ENCODE measurements at regions not wholly inside any gene's neighbourhood (a gene's known extent, or its start where the extent isn't known, plus 50 kb on each side); places are given as distances from the start of the nearest gene placed in this dataset.
A peak's percentile ranks its signal among the peaks of the same experiment; 100 is the strongest.
"Not testable (repeated sequence)": the region's sequence is repeated elsewhere in the genome, so short reads cannot be mapped to it uniquely, and the experiment has no call there.

- no peaks in the 10 kb centered on the region for H3K27me3 ChIP-seq (ENCODE audit: control insufficient read depth, insufficient read depth, low read length)
- H3K36me3 ChIP-seq (ENCODE audit: control insufficient read depth, insufficient read depth, low read length): no peaks in the 10 kb centered on the region
- H3K9me3 ChIP-seq (replicated peaks; ENCODE audit: control insufficient read depth, low read depth, low read length): no peaks in the 10 kb centered on the region
- H3K4me3 ChIP-seq (ENCODE audit: low read length): no peak overlapping the region
- WGBS (ENCODE audit: insufficient coverage): no CpG with 5 or more reads among the region's 1 CpG
- H3K27ac ChIP-seq (ENCODE audit: low read length): no peak overlapping the region
- no peak for DNase-seq
- H3K4me1 ChIP-seq (ENCODE audit: control insufficient read depth, insufficient read depth, low read length): peaks cover 5% of the 10 kb centered on the region
Observed at GRCh38 chr7:91573405-91573804, 307.1 kb downstream of the MTERF1 start.

GRCh38 chr7:91576459-91576858, 304.0 kb downstream of the MTERF1 start:
- H3K9me3 ChIP-seq (replicated peaks; ENCODE audit: control insufficient read depth, low read depth, low read length); DNase-seq; H3K4me1 ChIP-seq (ENCODE audit: control insufficient read depth, insufficient read depth, low read length); H3K4me3 ChIP-seq (ENCODE audit: low read length); H3K27me3 ChIP-seq (ENCODE audit: control insufficient read depth, insufficient read depth, low read length); H3K36me3 ChIP-seq (ENCODE audit: control insufficient read depth, insufficient read depth, low read length); H3K27ac ChIP-seq (ENCODE audit: low read length): not testable (repeated sequence)
- no CpG with 5 or more reads among the region's 2 CpGs for WGBS (ENCODE audit: insufficient coverage)

- Histone ChIP-seq H3K9me3 (replicated peaks; ENCODE audit: control insufficient read depth, low read depth, low read length) (no peaks in the 10 kb centered on the region), H3K27ac (ENCODE audit: low read length) (no peak overlapping the region), H3K4me3 (ENCODE audit: low read length) (no peak overlapping the region), H3K27me3 (ENCODE audit: control insufficient read depth, insufficient read depth, low read length) (no peaks in the 10 kb centered on the region), H3K4me1 (ENCODE audit: control insufficient read depth, insufficient read depth, low read length) (no peaks in the 10 kb centered on the region), H3K36me3 (ENCODE audit: control insufficient read depth, insufficient read depth, low read length) (no peaks in the 10 kb centered on the region)
- WGBS (ENCODE audit: insufficient coverage): 100% methylated on average over 1 of the region's 9 CpGs
- DNase-seq: no peak
Observed at GRCh38 chr7:91579837-91580236, 300.7 kb downstream of the MTERF1 start.

- WGBS (ENCODE audit: insufficient coverage): 94% methylated on average over 6 of the region's 15 CpGs
- H3K4me3 ChIP-seq (ENCODE audit: low read length): no peak overlapping the region
- no peaks in the 10 kb centered on the region for H3K36me3 ChIP-seq (ENCODE audit: control insufficient read depth, insufficient read depth, low read length)
Observed at GRCh38 chr7:91582799-91583477, 297.6 kb downstream of the MTERF1 start.

GRCh38 chr7:91596287-91596686, 284.2 kb downstream of the MTERF1 start:
- Histone ChIP-seq H3K9me3 (replicated peaks; ENCODE audit: control insufficient read depth, low read depth, low read length) (no peaks in the 10 kb centered on the region), H3K4me1 (ENCODE audit: control insufficient read depth, insufficient read depth, low read length) (no peaks in the 10 kb centered on the region), H3K4me3 (ENCODE audit: low read length) (no peak overlapping the region), H3K27me3 (ENCODE audit: control insufficient read depth, insufficient read depth, low read length) (no peaks in the 10 kb centered on the region), H3K36me3 (ENCODE audit: control insufficient read depth, insufficient read depth, low read length) (no peaks in the 10 kb centered on the region), H3K27ac (ENCODE audit: low read length) (no peak overlapping the region)
- no CpG with 5 or more reads among the region's 2 CpGs for WGBS (ENCODE audit: insufficient coverage)
- no peak for DNase-seq

More at GRCh38 chr7:91582799-91583477, 297.6 kb downstream of the MTERF1 start:
- no peak for DNase-seq
- Histone ChIP-seq H3K4me1 (ENCODE audit: control insufficient read depth, insufficient read depth, low read length) (no peaks in the 10 kb centered on the region), H3K27ac (ENCODE audit: low read length) (no peak overlapping the region), H3K9me3 (replicated peaks; ENCODE audit: control insufficient read depth, low read depth, low read length) (no peaks in the 10 kb centered on the region), H3K27me3 (ENCODE audit: control insufficient read depth, insufficient read depth, low read length) (no peaks in the 10 kb centered on the region)

GRCh38 chr7:91598791-91599190, 281.7 kb downstream of the MTERF1 start:
- WGBS (ENCODE audit: insufficient coverage): no CpG with 5 or more reads among the region's 1 CpG
- Histone ChIP-seq H3K27me3 (ENCODE audit: control insufficient read depth, insufficient read depth, low read length) (no peaks in the 10 kb centered on the region), H3K4me1 (ENCODE audit: control insufficient read depth, insufficient read depth, low read length) (no peaks in the 10 kb centered on the region), H3K9me3 (replicated peaks; ENCODE audit: control insufficient read depth, low read depth, low read length) (no peaks in the 10 kb centered on the region), H3K27ac (ENCODE audit: low read length) (no peak overlapping the region), H3K4me3 (ENCODE audit: low read length) (no peak overlapping the region), H3K36me3 (ENCODE audit: control insufficient read depth, insufficient read depth, low read length) (no peaks in the 10 kb centered on the region)
- no peak for DNase-seq

GRCh38 chr7:91600112-91600511, 280.4 kb downstream of the MTERF1 start:
- DNase-seq: no peak
- Histone ChIP-seq H3K9me3 (replicated peaks; ENCODE audit: control insufficient read depth, low read depth, low read length) (no peaks in the 10 kb centered on the region), H3K36me3 (ENCODE audit: control insufficient read depth, insufficient read depth, low read length) (no peaks in the 10 kb centered on the region), H3K4me1 (ENCODE audit: control insufficient read depth, insufficient read depth, low read length) (no peaks in the 10 kb centered on the region), H3K4me3 (ENCODE audit: low read length) (no peak overlapping the region), H3K27me3 (ENCODE audit: control insufficient read depth, insufficient read depth, low read length) (no peaks in the 10 kb centered on the region), H3K27ac (ENCODE audit: low read length) (no peak overlapping the region)

- H3K36me3 ChIP-seq (ENCODE audit: control insufficient read depth, insufficient read depth, low read length): no peaks in the 10 kb centered on the region
- 100% methylated on average over 1 of the region's 3 CpGs for WGBS (ENCODE audit: insufficient coverage)
- no peak overlapping the region for H3K27ac ChIP-seq (ENCODE audit: low read length)
- H3K27me3 ChIP-seq (ENCODE audit: control insufficient read depth, insufficient read depth, low read length): no peaks in the 10 kb centered on the region
- no peaks in the 10 kb centered on the region for H3K4me1 ChIP-seq (ENCODE audit: control insufficient read depth, insufficient read depth, low read length)
- H3K9me3 ChIP-seq (replicated peaks; ENCODE audit: control insufficient read depth, low read depth, low read length): no peaks in the 10 kb centered on the region
- DNase-seq: no peak
- no peak overlapping the region for H3K4me3 ChIP-seq (ENCODE audit: low read length)
Observed at GRCh38 chr7:91603707-91604106, 276.8 kb downstream of the MTERF1 start.

- H3K9me3 ChIP-seq (replicated peaks; ENCODE audit: control insufficient read depth, low read depth, low read length): no peaks in the 10 kb centered on the region
- no peak overlapping the region for H3K27ac ChIP-seq (ENCODE audit: low read length)
- peak; percentile 69 for DNase-seq
- H3K4me3 ChIP-seq (ENCODE audit: low read length): no peak overlapping the region
- no peaks in the 10 kb centered on the region for H3K27me3 ChIP-seq (ENCODE audit: control insufficient read depth, insufficient read depth, low read length)
- no peaks in the 10 kb centered on the region for H3K4me1 ChIP-seq (ENCODE audit: control insufficient read depth, insufficient read depth, low read length)
- no CpG with 5 or more reads among the region's 2 CpGs for WGBS (ENCODE audit: insufficient coverage)
- no peaks in the 10 kb centered on the region for H3K36me3 ChIP-seq (ENCODE audit: control insufficient read depth, insufficient read depth, low read length)
Observed at GRCh38 chr7:91608606-91609005, 271.9 kb downstream of the MTERF1 start.

- Histone ChIP-seq H3K4me1 (ENCODE audit: control insufficient read depth, insufficient read depth, low read length) (no peaks in the 10 kb centered on the region), H3K4me3 (ENCODE audit: low read length) (no peak overlapping the region), H3K36me3 (ENCODE audit: control insufficient read depth, insufficient read depth, low read length) (no peaks in the 10 kb centered on the region), H3K27me3 (ENCODE audit: control insufficient read depth, insufficient read depth, low read length) (no peaks in the 10 kb centered on the region), H3K27ac (ENCODE audit: low read length) (no peak overlapping the region), H3K9me3 (replicated peaks; ENCODE audit: control insufficient read depth, low read depth, low read length) (no peaks in the 10 kb centered on the region)
- DNase-seq: peak; percentile 39
Observed at GRCh38 chr7:91609525-91609924, 271.0 kb downstream of the MTERF1 start.

GRCh38 chr7:91614431-91614830, 266.1 kb downstream of the MTERF1 start:
- no CpG with 5 or more reads among the region's 4 CpGs for WGBS (ENCODE audit: insufficient coverage)
- H3K9me3 ChIP-seq (replicated peaks; ENCODE audit: control insufficient read depth, low read depth, low read length): no peaks in the 10 kb centered on the region
- no peaks in the 10 kb centered on the region for H3K4me1 ChIP-seq (ENCODE audit: control insufficient read depth, insufficient read depth, low read length)
- peak; percentile 82 for DNase-seq
- H3K36me3 ChIP-seq (ENCODE audit: control insufficient read depth, insufficient read depth, low read length): no peaks in the 10 kb centered on the region
- no peak overlapping the region for H3K27ac ChIP-seq (ENCODE audit: low read length)
- no peaks in the 10 kb centered on the region for H3K27me3 ChIP-seq (ENCODE audit: control insufficient read depth, insufficient read depth, low read length)
- H3K4me3 ChIP-seq (ENCODE audit: low read length): no peak overlapping the region
